ENCODE measurements at regions not wholly inside any gene's neighbourhood (a gene's known extent, or its start where the extent isn't known, plus 50 kb on each side); places are given as distances from the start of the nearest gene placed in this dataset.

DNA sequence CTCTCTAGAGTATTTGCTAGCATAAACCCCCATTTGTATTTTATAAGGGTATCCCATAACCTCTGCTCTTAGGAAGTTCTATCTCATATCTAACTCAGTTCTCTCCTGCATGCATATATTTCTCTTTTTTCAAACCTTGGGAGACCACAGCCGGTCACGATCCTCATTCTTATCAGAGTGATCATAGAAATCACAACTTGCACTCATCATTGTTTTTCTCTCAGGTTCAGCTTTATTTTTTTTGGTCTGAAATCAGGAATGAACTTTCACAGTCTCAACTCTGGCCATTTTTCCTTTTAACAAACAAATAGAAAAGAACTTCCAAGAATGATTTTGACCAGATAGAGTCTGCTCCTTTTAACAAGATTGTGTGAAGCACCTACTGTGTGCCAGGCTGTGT is 98.6 kb upstream of the BLID start:
- intact Hi-C loops (cut with DNase I; ENCODE audit: low total_unique reads), result loop anchor here (5.0 kb wide), 1 partner anchor 278 kb away; no protein-coding TSS in a partner anchor
- no peak for DNase-seq (ENCODE audit: low spot score in 2 of 2)
- no peak overlapping the region for H3K4me3 ChIP-seq (ENCODE audit: low read depth, poor library complexity, severe bottlenecking)
- WGBS, 2 donors, result 67 to 72% methylated on average over 2 of the region's 2 CpGs
- TF ChIP-seq POLR2A (IDR thresholded peaks at IDR 0.05), result no peak
- TF ChIP-seq, protein P1, sequence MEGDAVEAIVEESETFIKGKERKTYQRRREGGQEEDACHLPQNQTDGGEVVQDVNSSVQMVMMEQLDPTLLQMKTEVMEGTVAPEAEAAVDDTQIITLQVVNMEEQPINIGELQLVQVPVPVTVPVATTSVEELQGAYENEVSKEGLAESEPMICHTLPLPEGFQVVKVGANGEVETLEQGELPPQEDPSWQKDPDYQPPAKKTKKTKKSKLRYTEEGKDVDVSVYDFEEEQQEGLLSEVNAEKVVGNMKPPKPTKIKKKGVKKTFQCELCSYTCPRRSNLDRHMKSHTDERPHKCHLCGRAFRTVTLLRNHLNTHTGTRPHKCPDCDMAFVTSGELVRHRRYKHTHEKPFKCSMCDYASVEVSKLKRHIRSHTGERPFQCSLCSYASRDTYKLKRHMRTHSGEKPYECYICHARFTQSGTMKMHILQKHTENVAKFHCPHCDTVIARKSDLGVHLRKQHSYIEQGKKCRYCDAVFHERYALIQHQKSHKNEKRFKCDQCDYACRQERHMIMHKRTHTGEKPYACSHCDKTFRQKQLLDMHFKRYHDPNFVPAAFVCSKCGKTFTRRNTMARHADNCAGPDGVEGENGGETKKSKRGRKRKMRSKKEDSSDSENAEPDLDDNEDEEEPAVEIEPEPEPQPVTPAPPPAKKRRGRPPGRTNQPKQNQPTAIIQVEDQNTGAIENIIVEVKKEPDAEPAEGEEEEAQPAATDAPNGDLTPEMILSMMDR (IDR thresholded peaks at IDR 0.05), result no peak

DNA sequence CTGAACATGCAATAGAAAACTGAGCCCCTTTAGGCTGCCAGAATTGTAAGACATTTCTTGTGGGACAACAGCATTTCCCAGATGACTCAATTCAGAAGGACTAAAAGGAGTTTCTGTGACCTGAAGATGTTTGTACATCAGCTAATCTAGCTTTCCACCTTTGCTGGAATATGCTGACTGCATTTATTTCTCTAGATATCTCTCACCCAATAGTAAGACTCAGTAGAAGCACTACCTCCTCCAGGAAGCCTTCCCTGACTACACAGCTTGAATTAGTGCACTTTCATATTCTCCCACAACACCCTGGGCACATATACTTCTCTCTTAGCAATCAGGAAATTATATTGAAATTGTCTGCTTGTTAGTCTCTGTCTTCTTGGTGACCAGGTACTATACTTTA is 98.1 kb upstream of the BLID start:
- intact Hi-C loops (cut with DNase I; ENCODE audit: low total_unique reads), result loop anchor here (5.0 kb wide), 1 partner anchor 278 kb away; no protein-coding TSS in a partner anchor
- no peak overlapping the region for H3K4me3 ChIP-seq (ENCODE audit: low read depth, poor library complexity, severe bottlenecking)

DNA sequence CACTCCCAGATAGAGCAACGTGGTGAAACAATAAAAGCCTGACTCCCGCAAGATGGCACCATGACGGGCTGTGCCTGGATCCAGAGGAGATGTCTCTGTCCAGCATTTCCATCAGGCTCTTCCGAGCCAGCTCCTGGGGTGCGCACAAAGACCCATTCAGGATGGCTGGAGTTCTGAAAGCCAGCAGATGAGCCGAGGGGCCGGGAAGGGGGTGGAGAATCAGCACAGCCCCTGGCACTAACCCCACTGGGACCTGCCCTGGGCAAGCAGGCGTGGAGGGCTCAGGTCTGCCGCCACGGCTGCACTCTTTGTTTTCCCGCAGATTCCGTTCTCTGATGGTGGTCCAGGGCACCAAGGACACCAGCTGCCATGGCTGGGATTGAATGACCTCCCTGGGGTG is 97.2 kb upstream of the BLID start:
- intact Hi-C loops (cut with DNase I; ENCODE audit: low total_unique reads), result loop anchor here (5.0 kb wide), 1 partner anchor 279 kb away; no protein-coding TSS in a partner anchor
- no peak overlapping the region for H3K4me3 ChIP-seq (ENCODE audit: low read depth, poor library complexity, severe bottlenecking)
- DNase-seq (ENCODE audit: low spot score in 2 of 2), result no peak
- TF ChIP-seq POLR2A (IDR thresholded peaks at IDR 0.05), result no peak
- TF ChIP-seq, protein P1 (IDR thresholded peaks at IDR 0.05), result no peak
- 85 to 90% methylated on average over 12 of the region's 12 CpGs for WGBS, 2 donors

More for the DNA sequence above, 98.1 kb upstream of the BLID start:
- TF ChIP-seq, protein P1 (IDR thresholded peaks at IDR 0.05), result no peak
- TF ChIP-seq POLR2A (IDR thresholded peaks at IDR 0.05), result no peak
- no peak for DNase-seq (ENCODE audit: low spot score in 2 of 2)

DNA sequence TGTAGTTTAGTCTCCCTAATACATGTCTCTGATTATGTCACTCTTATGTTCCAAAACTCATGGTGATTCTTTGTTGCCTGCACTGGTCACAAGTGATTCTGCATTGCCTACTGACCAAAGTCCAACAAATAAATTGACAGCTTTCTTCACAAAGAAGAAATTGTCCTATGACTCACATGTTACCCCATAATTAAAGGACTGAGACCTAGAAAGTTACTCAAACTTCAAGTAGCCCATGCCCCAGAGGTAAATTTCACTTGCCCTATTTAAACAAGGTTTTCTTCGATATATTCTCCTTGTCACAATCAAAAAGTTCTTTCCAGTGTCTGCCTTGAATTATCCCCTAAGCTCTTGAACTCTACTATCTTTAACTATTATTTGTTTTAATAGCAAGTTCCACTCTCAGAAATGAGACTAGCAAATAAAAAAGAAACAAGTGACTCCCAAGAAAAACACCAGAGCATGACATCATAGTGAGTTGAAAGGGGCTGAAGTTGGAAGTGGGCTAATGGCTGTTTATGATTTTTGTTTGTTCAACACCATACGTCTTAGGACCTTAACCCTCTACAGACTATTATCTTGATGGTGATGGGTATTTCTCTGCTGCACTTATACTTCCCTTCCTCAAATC is 94.5 kb upstream of the BLID start:
- TF ChIP-seq, protein P1 (IDR thresholded peaks at IDR 0.05), result no peak
- TF ChIP-seq POLR2A (IDR thresholded peaks at IDR 0.05), result no peak
- no peak overlapping the region for H3K4me3 ChIP-seq (ENCODE audit: low read depth, poor library complexity, severe bottlenecking)
- WGBS, 2 donors, result 64 to 73% methylated on average over 2 of the region's 2 CpGs
- intact Hi-C loops (cut with DNase I; ENCODE audit: low total_unique reads), result loop anchor here (5.0 kb wide), 1 partner anchor 282 kb away; no protein-coding TSS in a partner anchor
- DNase-seq (ENCODE audit: low spot score in 2 of 2), result no peak

DNA sequence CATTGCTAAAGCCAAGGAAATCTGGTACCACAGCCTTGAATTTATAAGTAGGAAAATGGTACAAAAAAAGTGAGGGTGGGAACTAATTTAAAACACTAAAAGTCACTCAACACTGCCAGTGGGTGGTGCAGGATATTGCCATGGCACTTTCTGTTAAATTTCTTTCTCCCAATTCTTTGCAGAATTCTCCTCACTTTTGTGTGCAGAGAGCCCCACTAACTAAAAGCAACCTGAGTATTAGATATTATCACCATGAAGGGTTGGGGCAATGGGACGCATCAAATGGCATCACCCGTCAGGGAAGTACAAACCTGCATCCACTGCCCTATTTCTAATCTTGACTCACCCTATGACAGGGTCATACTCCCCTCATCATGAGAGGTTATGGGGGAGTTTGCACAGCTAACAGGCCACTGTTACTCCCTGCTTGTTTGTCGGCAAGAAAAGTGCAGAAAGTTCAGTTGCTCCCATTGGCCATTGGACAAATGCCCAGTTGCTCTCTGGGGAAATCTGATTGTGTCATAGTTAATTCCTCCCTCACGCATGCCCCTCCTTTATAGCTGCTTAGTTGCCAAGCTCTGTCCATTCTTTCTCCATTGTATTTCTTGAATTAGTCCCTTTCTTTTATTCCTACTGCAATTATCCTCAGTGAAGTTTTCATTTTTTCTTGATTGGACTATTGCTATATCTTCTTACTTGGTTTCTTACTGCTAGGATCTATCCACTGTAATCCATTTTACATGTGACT is 93.8 kb upstream of the BLID start:
- peak; percentile 73 to 89 for DNase-seq (ENCODE audit: low spot score in 2 of 2)
- intact Hi-C loops (cut with DNase I; ENCODE audit: low total_unique reads), result loop anchor here (5.0 to 10.0 kb wide), 2 partner anchors 283 to 555 kb away; no protein-coding TSS in a partner anchor
- H3K4me3 ChIP-seq (ENCODE audit: low read depth, poor library complexity, severe bottlenecking), result no peak overlapping the region
- 41 to 43% methylated on average over 4 of the region's 4 CpGs for WGBS, 2 donors
- TF ChIP-seq, protein P1 (IDR thresholded peaks at IDR 0.05), result no peak
- no peak for TF ChIP-seq POLR2A (IDR thresholded peaks at IDR 0.05)
